ENCODE measurements at regions not wholly inside any gene's neighbourhood (a gene's known extent, or its start where the extent isn't known, plus 50 kb on each side); places are given as distances from the start of the nearest gene placed in this dataset.

DNA sequence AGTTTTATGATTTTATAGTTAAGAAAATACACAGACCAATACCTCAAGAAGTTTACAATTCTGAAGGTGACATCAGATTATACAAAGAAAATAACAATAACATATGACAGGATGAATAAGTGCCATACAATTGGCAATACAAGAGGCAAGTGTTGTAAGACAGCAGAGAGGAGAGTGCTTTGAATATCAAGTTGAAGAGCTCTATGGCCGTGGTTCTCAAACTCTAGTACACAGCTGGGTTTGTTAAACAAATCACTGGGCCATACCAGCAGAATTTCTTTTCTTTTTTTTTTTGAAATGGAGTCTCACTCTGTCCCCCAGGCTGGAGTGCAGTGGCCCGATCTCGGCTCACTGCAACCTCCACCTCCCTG lies 167.1 kb upstream of the NECTIN3 start:
- Histone ChIP-seq H2BK20ac (ENCODE audit: low read depth, low read length, poor library complexity, severe bottlenecking) (no peak overlapping the region), H4K91ac (ENCODE audit: insufficient read length, low read depth, low read length) (no peak overlapping the region), H4K5ac (ENCODE audit: insufficient read length, low read depth, low read length) (no peak overlapping the region), H3K9me3 (ENCODE audit: control insufficient read depth, low read depth, low read length) (no peaks in the 10 kb centered on the region), H3T11ph (ENCODE audit: low read length) (no peak overlapping the region), H3K4me2 (ENCODE audit: insufficient read depth, insufficient read length, low read length) (no peak overlapping the region), H3K27ac (ENCODE audit: insufficient read length, low read depth, low read length) (no peak overlapping the region), H3K56ac (ENCODE audit: insufficient read length, low read depth, low read length) (no peak overlapping the region), H2AK5ac (ENCODE audit: insufficient read length, low read length) (no peak overlapping the region), H2BK15ac (ENCODE audit: low read depth, low read length) (no peak overlapping the region), H3K4ac (ENCODE audit: low read depth, low read length) (no peak overlapping the region), H3K4me1 (ENCODE audit: insufficient read depth, low read length) (0 out of 2 replicates have a peak, but pooled peaks cover under 1% of the 10 kb centered on the region), H3K79me2 (ENCODE audit: insufficient read depth, low read length) (0 out of 2 replicates have a peak, but pooled peaks cover 3% of the 10 kb centered on the region), H3K23ac (ENCODE audit: insufficient read length, low read depth, low read length) (no peak overlapping the region), H4K8ac (replicated peaks; ENCODE audit: insufficient read length, low read depth, low read length) (no peak overlapping the region), H3K79me1 (ENCODE audit: insufficient read depth, low read depth, low read length, poor library complexity, severe bottlenecking) (no peaks in the 10 kb centered on the region), H2BK120ac (ENCODE audit: low read depth, low read length, poor library complexity, severe bottlenecking) (no peak overlapping the region), H2BK12ac (ENCODE audit: insufficient read length, low read depth, low read length) (no peak overlapping the region), H3K18ac (ENCODE audit: insufficient read length, low read depth, low read length) (no peak overlapping the region), H2BK5ac (ENCODE audit: insufficient read length, low read length) (no peak overlapping the region), H3K27me3 (ENCODE audit: insufficient read depth, low read length) (no peaks in the 10 kb centered on the region), H3K14ac (ENCODE audit: insufficient read depth, low read length) (no peak overlapping the region), H3K23me2 (ENCODE audit: insufficient read length, low read depth, low read length, poor library complexity, severe bottlenecking) (no peaks in the 10 kb centered on the region), H2AFZ (ENCODE audit: low read length) (no peak overlapping the region), H4K20me1 (ENCODE audit: control insufficient read depth, insufficient read depth, insufficient read length) (no peaks in the 10 kb centered on the region), H3K9ac (ENCODE audit: extremely low read depth, insufficient read length, low read length) (no peak overlapping the region)
- no peak for DNase-seq
- Mint-ChIP-seq H3K4me1 (peaks cover 3 to 9% of the 10 kb centered on the region in 2 experiments), H3K4me3 (no peak overlapping the region), H3K27ac (no peak overlapping the region), H3K36me3 (ENCODE audit: insufficient read depth in 1 of 3, low read depth in 3 of 3) (no peaks in the 10 kb centered on the region), H3K9me3 (no peaks in the 10 kb centered on the region), H3K27me3 (ENCODE audit: low read depth) (no peaks in the 10 kb centered on the region)
- TF ChIP-seq CTCF (conservative IDR thresholded peaks at IDR 0.05): no peak
- no CpG with 5 or more reads among the region's 3 CpGs for WGBS (ENCODE audit: extremely low coverage, insufficient read length, low lambda C conversion rate)

All from H9 (cell line).